TTC549 (cell line): ENCODE measurements at regions not wholly inside any gene's neighbourhood (a gene's known extent, or its start where the extent isn't known, plus 50 kb on each side); places are given as distances from the start of the nearest gene placed in this dataset.
"Not testable (repeated sequence)": the region's sequence is repeated elsewhere in the genome, so short reads cannot be mapped to it uniquely, and the experiment has no call there.

Experiments
- FAIRE-seq: peaks from 2 replicates; lab custom pipeline; 2012; peaks lifted over from hg19 to GRCh38; lab: Jason Lieb, UNC

GRCh38 chrX:85808217-85808616 is 239.1 kb downstream of the CHM start:
- FAIRE-seq: no peak

DNA sequence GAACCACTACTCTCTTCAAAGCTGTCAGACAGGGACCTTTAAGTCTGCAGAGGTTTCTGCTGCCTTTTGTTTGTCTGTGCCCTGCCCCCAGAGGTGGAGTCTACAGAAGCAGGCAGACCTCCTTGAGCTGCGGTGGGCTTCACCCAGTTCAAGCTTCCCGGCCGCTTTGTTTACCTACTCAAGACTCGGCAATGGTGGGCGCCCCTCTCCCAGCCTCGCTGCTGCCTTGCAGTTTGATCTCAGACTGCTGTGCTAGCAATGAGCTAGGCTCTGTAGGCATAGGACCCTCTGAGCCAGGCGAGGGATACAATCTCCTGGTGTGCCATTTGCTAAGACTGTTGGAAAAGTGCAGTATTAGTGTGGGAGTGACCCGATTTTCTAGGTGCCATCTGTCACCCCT is 275.0 kb downstream of the CHM start:
- not testable (repeated sequence) for FAIRE-seq

GRCh38 chrX:85765651-85766050 is 281.7 kb downstream of the CHM start:
- FAIRE-seq: no peak

GRCh38 chrX:85723025-85723424 is 324.3 kb downstream of the CHM start:
- FAIRE-seq: not testable (repeated sequence)

GRCh38 chrX:85703233-85703632 is 323.8 kb upstream of the POF1B start:
- FAIRE-seq: not testable (repeated sequence)

GRCh38 chrX:85698921-85699320 is 319.5 kb upstream of the POF1B start:
- FAIRE-seq: no peak

GRCh38 chrX:85685843-85686242 is 306.4 kb upstream of the POF1B start:
- FAIRE-seq: no peak

GRCh38 chrX:85666471-85666870 is 287.0 kb upstream of the POF1B start:
- no peak for FAIRE-seq

- not testable (repeated sequence) for FAIRE-seq
Observed at GRCh38 chrX:85663970-85664369, 284.5 kb upstream of the POF1B start.

DNA sequence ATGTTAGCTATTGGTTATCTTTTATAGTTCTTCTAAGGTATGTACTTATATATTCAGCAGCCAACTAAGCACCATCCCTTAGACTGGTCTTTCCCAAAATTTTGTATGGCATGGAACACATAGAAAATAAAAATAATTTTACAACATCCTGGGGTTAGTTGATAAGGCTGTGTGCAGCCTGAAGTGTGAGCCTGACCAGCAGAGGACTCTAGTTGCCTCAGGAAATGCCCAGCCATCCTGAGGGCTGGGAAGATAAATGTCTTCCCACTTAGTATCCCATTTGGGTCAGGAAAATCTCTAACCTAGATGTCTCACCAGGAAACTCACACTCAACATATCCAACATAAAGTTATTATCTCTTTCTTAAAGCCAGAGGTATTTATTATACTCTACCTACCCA is 251.4 kb upstream of the POF1B start:
- FAIRE-seq: no peak

DNA sequence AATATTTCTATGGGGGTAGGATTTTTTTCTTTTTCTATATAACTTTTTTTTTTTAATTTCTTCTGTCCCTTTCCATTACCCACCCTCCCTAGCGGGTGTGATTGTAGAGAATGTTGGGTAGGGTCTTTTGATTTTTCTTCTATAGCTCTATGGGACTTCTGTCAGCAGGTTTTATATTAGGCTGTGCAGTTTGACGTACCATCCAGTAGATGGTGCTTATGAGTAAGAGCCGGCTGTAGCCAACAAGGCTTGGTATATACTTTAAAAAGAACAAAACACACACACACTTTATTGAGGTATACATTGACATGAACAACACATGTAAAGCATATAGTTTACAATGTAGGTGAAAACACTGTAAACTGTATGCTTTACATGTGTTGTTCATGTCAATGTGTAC is 247.9 kb upstream of the POF1B start:
- FAIRE-seq: no peak

GRCh38 chrX:85622635-85623034 is 243.2 kb upstream of the POF1B start:
- no peak for FAIRE-seq

GRCh38 chrX:85620466-85620865 is 241.0 kb upstream of the POF1B start:
- no peak for FAIRE-seq

- FAIRE-seq: no peak
Observed at GRCh38 chrX:85619962-85620361, 240.5 kb upstream of the POF1B start.

DNA sequence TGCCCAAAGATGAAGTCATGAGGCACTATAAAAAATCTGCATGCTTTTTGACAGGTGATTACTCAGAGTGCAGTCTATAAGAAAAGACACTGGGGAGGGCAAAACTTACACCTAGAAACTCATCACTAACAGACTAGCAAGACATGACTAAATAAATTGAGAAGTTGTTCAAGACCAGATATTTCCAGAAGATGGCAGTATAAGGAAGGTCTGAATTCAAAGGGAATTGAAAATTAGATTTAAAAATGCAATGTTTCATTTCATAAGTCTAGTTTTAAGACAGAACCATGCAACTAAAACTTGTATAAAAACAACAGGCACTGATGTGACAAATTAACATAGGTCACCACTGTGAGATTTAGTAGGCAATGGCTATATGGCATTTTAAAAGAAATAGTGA is 232.5 kb upstream of the POF1B start:
- no peak for FAIRE-seq

- no peak for FAIRE-seq
Observed at GRCh38 chrX:85592980-85593379, 213.5 kb upstream of the POF1B start.

DNA sequence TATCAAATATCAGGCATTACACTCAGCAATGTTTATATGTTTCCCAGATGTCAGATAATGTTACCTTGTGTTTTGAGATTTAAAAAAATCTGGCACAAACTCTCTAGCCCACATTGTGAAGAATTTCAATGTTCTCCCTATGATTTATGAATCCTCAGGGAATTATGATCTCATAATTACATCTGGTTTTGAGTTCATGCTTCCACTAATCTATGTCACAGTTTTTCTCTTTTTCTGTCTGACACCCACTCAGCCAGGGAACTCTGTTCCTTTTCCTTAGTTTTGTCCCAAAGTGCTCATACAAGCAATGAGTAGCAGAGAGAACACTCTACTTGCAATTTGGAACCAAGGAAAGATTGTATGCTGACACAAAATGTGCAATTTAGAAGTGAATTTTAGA is 212.1 kb upstream of the POF1B start:
- FAIRE-seq: no peak

DNA sequence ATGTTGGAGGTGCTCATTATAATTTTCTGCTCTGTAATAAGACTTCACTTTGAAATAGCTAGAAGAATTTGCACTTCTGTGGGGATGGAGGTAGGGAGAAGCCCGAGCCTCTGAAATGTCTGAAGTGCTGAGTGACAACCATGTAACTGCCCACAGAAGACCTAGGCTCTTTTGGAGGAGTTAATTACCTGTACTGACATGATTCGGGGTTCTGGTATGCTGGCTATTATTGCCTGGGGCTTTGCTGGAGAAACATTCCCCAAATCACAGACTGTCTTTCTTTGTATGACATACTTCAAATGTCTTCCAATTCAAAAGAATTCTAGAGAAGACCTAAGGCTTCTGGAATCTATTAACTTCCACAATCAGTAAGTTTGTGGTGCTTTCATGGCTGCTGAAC is 211.2 kb upstream of the POF1B start:
- FAIRE-seq: no peak

GRCh38 chrX:85573801-85574200 is 194.3 kb upstream of the POF1B start:
- no peak for FAIRE-seq

DNA sequence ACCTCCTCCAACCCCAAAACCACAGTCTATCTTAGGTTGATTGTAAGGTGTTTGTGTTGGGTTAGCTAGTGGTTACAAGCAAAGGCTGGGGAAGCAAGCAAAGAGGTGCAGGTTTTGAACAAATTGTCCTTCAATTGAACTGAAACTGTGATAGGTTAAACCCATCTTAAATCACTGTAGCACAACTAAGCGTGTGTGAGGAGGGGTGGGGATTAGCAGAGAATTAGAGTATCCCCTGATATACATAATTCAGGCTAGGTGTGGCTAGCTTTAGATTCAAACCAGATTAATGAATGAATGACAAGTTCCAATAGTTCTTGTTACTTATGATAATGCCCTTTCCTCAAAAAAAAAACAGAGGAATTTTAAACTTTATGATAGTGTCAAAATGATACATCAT is 191.0 kb upstream of the POF1B start:
- FAIRE-seq: no peak

DNA sequence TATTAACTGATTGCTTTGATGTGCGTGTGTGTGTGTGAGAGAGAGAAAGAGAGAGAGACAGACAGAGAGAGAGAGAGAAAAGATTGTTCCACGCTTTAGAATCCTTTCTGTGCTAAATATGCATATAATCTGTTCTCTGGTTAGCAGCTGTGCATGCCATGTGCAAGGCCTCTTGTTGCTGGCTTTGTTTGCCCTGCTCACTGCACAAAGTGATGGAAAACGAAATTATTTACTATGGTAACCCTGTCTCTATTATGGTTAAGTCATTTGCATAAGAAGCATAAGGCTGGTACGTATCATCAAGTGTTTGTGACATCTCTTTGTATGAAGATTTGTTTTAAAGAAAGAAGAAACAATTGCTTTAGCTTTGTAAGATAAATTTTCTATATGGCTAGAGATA is 190.2 kb upstream of the POF1B start:
- FAIRE-seq: no peak

DNA sequence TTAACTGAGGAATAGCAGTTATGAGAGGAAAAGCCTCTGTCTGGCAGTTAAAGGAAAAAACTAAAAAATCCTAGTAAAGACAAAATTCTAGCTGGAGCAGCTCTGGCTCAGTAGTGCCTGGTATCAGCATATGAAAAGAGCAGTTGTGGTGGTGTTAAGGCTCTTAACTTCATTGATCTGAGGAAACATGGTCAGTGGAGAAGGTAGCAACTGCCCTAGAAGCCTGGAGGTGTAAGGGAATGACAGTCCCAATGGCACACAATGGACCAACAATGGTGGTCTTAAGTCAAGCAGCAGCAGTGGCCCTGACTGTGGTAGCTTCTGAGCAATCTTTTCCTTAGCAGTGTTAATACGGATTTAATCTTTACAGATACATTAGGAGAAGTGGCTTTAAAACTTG is 189.6 kb upstream of the POF1B start:
- FAIRE-seq: no peak

DNA sequence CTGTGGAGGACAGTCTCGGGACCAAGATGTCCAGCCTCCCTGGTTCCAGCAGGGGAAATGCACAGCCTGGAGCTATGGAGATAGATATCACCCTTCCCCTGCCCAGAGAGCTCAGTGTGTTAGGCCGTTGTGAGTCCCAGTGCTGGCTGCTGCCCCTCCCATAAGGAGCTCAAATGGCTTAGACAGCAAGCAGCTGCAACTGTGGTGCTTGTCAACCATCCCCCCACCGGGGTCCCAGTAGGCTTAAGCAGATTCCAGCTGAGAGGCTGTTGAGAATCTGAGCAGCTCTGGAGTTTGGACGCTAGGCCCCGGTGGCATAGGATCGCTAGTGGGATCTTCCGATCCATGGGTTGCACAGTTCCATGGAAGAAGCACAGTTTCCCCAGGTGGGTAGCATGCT is 181.8 kb upstream of the POF1B start:
- FAIRE-seq: no peak

DNA sequence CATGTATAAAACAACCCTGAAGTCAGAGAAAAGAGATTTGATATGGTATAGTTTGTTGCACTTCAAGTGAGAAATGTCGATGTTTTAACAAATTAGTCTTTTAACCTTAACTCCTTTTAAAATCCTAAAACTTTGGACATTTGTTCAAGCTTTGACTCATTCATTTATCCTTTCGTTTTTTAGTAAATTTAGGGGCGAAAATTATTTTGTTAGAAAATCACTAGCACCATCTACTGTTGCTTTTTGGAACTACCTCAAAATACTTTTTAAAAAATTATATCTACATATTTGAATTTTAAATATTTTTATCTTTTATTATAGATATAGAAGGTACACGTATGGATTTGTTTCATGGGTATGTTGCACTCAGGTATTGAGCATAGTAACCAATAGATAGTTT is 165.1 kb upstream of the POF1B start:
- peak; percentile 86 for FAIRE-seq

DNA sequence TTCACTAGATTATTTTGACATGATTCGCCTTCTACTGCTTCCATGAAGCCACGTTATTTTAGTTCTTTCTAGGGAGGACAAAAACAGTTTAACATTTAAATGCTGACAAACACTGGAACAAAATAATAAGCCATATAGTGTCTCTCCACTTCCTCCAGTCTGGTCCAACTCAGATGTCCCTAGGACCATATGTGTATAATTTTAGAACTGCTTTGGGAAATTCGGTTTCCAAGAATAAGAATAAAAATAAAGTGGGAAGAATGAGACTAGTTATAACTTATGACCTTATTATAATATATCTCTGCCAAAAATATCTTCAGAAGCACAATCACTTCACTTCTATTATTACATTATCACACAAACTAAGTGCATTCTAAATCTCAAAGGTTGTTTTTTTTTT is 164.4 kb upstream of the POF1B start:
- no peak for FAIRE-seq

GRCh38 chrX:85529141-85529540 is 149.7 kb upstream of the POF1B start:
- FAIRE-seq: not testable (repeated sequence)
